ENCODE measurements at regions not wholly inside any gene's neighbourhood (a gene's known extent, or its start where the extent isn't known, plus 50 kb on each side); places are given as distances from the start of the nearest gene placed in this dataset.

GRCh38 chr6:156262014-156262413, 515.2 kb upstream of the ARID1B start:
- TF ChIP-seq EZH2 (IDR thresholded peaks at IDR 0.05) (no peak), POLR2AphosphoS5 (IDR thresholded peaks at IDR 0.05; ENCODE audit: borderline replicate concordance, low read depth, low read length) (no peak)

All from SK-N-MC (cell line).